Activated CD4-positive, CD25-positive, alpha-beta regulatory T cell treated with anti-CD3 and anti-CD28 coated beads, Interleukin-2, amount 50 U/mL, for 16 hours (primary cell): ENCODE measurements at regions not wholly inside any gene's neighbourhood (a gene's known extent, or its start where the extent isn't known, plus 50 kb on each side); places are given as distances from the start of the nearest gene placed in this dataset.
"Not testable (repeated sequence)": the region's sequence is repeated elsewhere in the genome, so short reads cannot be mapped to it uniquely, and the experiment has no call there.

ENCODE experiments used
- DNase-seq: peaks from one replicate; pipeline ENCODE4 v3.0.0-alpha.2; 2020; ENCODE audit warnings: low read depth, low spot score

DNA sequence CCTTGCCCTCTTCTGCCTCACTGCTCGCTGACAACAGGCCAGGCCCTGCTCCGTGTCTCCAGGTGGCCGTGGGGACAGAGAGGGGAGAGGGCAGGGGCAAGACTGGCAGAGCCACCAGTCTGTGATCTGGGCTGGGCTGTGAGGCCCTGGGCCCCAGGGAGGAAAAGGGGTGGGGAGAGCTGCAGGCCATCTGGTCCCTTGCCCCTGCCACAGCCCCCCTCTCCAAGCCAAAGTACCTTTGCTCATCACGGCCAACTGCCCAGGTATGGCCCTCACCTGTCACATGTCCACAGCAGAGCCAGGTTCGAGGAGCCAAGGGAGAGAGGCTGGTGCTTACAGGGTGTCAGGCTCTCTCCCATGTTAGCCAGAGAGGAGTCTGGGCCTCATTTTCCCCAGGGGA is 91.4 kb upstream of the LHX1 start:
- DNase-seq = no peak

DNA sequence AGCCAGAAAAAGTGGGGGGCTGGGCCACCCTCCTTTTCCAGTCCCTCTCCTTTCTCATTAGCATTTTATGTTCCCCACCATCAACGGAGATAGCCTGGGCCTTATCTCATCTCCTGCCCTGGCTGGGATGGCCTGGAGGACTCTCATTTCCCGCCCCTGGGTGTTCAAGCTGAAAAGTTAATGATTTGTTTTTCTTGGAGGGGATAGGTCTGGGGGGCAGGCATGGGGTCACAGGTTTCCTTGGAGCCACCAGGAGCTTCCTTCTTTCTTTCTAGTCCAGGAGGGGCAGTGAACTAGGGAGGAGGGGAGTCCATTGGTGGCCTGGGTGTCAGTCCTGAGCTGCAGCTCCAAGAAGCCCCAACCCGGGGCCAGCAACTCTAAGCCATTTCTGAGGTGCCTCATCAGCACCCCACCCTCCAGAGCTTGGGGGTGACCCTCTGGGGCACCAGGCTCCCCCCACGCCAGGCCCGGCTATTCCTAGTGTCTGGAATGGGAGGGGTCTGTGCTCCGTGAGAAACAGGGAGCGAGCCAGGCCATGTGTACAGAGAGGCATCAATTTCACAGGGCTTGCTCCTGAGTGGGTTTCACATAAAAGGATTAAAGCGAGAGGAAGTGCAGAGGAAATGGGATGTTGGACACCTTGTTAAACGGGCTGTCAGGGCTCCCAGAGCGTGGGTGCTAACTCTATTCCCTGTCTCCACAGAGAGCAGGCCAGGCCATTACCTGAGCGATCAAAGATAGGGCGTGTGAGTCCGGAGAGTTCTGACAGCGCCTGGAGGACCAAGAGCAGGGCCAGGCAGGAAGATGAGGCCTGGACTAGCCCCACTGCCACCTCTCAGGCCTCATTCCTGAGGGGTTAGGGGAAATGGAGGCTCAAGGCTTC is 90.6 kb upstream of the LHX1 start:
- no peak for DNase-seq

GRCh38 chr17:36848008-36848902 is 89.0 kb upstream of the LHX1 start:
- DNase-seq = no peak

DNA sequence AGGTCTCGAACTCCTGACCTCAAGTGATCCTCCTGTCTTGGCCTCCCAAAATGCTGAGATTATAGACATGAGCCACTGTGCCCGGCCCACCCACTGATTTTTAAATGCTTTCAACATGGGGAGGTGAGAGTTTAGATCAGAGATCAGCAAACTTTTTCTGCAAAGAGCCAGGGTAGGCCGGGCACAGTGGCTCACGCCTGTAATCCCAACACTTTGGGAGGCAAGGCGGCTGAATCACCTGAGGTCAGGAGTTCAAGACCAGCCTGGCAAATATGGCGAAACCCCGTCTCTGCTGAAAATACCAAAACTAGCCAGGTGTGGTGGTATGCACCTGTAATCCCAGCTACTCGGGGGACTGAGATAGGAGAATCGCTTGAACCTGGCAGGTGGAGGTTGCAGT is 88.3 kb upstream of the LHX1 start:
- not testable (repeated sequence) for DNase-seq

- no peak for DNase-seq
Measured at GRCh38 chr17:36849871-36850348, 87.4 kb upstream of the LHX1 start.

- DNase-seq = no peak
Measured at GRCh38 chr17:36850790-36851189, 86.5 kb upstream of the LHX1 start.

- DNase-seq = no peak
Measured at GRCh38 chr17:36851250-36851649, 86.0 kb upstream of the LHX1 start.

DNA sequence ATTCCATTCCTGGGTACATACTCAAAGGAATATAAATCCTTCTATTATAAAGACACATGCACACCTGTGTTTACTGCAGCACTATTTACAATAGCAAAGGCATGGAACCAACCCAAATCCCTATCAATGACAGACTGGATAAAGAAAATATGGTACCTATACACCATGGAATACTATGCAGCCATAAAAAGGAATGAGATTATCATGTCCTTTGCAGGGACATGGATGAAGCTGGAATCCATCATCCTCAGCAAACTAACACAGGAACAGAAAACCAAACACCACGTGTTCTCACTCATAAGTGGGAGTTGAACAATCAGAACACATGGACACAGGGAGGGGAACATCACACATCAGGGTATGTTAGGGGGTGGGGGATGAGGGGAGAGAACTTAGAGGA is 84.8 kb upstream of the LHX1 start:
- DNase-seq = not testable (repeated sequence)

- no peak for DNase-seq
Measured at GRCh38 chr17:36854982-36855381, 82.3 kb upstream of the LHX1 start.

GRCh38 chr17:36855459-36855858 is 81.8 kb upstream of the LHX1 start:
- DNase-seq = no peak

- no peak for DNase-seq
Measured at GRCh38 chr17:36856222-36856621, 81.1 kb upstream of the LHX1 start.

DNA sequence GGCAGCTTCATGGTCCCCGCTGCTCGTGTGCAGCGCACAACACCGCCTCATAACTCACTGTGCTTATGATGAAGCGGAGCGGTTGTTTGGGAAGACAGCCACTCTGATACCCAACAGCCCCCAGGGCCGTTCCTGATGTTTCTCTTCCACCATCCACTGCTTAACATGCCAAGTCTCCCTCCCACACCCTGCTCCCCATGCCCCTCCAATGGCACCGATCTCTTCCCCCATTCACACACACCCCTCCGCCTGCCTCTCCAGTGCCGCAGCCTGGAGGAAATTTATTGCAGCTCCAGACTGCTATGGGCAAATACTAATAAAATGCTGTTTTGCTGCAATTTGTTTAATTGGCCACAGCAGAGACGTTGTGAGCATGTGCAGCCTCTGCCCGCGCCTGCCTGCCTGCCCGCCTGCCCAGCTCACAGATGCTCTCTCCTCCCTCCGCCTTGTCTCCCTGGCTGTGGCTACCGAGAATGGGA is 80.3 kb upstream of the LHX1 start:
- DNase-seq = no peak

DNA sequence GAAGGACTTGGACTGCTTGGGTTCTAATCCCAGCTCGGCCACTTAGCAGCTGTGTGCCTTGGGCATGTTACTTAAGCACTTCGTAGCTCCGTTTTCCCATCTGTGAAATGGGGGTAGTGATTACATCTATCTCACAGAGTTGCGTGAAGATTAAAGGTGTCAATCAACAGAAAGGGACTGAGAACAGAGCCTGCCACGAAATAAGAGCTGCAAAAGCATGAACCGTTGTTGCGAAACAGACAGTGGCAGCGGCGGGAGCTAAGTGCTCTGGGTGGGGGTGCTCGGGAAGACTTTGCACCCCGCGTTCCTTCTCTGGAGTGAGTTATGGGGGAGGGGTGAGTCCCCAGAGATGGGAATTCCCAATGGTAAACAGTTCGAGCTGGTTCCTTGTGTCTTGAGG is 79.6 kb upstream of the LHX1 start:
- no peak for DNase-seq

DNA sequence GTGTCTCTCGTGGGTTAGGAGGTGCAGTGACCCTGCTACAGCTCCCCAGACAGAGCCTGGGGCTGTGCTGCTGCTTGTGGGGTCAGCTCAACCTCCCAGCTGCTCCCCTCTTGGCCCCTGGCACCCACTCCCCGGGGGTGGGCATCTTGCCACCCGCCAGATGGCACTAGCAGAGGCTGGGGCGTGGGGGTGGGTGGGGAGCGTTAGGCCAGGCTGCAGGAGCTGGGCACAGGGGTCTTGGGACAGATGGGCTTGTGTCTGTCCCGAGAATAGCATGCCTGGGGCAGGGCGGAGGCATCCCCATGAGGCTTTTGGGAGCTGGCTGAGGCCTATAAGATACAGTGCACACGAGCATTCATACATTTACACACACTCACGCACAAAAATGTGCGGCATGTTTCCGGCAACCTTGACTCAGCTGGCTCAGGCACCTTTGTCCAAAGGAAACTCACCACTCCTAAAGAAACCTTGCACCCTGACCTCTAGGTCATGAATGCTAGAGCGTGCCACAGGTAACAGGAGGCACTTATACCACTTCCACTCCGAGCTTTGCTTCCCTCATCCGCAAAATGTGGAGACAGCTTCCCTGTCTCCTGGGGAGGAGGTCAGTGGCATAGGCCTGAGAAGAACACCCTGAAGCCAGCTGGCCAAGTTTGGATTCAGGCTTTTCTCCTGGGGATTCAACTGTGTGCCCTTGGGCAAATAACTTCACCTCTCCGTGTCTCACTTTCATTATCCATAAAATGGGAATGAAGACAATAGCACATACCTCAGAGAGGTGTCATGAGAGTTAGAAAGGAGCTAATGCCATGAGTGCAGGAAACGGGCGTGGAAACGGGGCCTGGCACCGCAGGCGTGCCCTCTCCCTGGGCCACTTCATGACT is 78.9 kb upstream of the LHX1 start:
- DNase-seq = no peak

- no peak for DNase-seq
Measured at GRCh38 chr17:36859003-36859300, 78.3 kb upstream of the LHX1 start.

GRCh38 chr17:36859706-36860105 is 77.6 kb upstream of the LHX1 start:
- no peak for DNase-seq

- no peak for DNase-seq
Measured at GRCh38 chr17:36861531-36861930, 75.7 kb upstream of the LHX1 start.

- no peak for DNase-seq
Measured at GRCh38 chr17:36862116-36862920, 75.0 kb upstream of the LHX1 start.

GRCh38 chr17:36863131-36863530 is 74.1 kb upstream of the LHX1 start:
- no peak for DNase-seq

DNA sequence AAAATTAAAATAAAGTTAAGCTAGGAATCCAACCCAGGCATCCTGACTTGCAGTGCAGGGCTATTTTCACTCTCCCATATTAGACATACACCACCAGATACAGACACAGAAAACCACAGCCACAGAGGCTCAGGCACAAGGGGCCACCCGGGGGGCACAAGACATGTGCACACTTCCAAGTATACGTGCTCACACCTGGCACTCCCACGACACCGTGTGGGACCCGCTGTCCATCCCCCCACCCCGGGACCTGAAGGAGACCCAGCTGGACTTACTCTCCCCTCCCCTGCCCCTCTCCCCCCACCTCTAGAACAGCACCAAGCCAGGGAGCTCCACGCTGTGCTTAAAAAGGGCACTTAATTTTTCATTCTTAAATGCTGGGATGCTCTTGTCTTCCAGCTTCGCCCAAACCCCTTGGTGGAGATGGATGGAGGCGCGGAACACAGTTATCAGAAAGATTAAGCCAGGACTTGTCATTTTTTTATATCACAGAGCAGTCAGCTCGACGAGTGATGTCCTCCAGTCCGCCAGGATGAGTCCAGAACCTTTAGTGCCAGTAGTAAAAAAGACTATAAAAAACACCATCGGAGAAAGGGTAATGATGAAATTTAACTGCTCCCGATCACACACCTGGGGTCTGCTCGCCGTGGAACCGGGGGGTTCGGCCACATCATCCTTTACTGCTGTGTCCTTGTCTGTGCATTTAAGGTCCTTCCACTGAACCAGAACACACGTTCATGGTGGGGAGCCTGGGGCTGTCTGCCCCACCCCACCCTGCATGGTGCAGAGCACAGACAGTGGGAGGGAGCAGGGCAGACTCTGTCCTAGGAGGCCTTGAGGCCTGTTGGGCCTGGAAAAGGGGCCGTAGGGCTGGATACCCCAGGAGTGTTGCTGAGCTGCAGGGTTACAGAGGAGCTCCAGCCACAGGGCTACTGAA is 73.3 kb upstream of the LHX1 start:
- DNase-seq = no peak
